DOHH2 (cell line): ENCODE measurements at regions not wholly inside any gene's neighbourhood (a gene's known extent, or its start where the extent isn't known, plus 50 kb on each side); places are given as distances from the start of the nearest gene placed in this dataset.
A peak's percentile ranks its signal among the peaks of the same experiment; 100 is the strongest.

ENCODE experiments used
- H3F3A ChIP-seq: fragments of 200-600 bp; sonication (generic), shearing (Covaris generic); 2 replicates; pipeline ENCODE4 v1.6.0; 2016; ENCODE audit warnings: antibody characterized with exemption, mild to moderate bottlenecking; ENCODE audit not compliant: control insufficient read depth, insufficient read depth
- H3K27ac ChIP-seq: fragments of 200-600 bp; sonication (generic); 2 replicates; pipeline ENCODE4 v1.5.1; 2014; ENCODE audit warnings: low read depth, mild to moderate bottlenecking, low read length, moderate library complexity
- H3K27me3 ChIP-seq: fragments of 200-600 bp; sonication (generic); 2 replicates; pipeline ENCODE4 v1.6.1; 2014; ENCODE audit warnings: mild to moderate bottlenecking, low read length, mixed read lengths; ENCODE audit not compliant: control insufficient read depth
- H3K36me3 ChIP-seq: fragments of 200-600 bp; sonication (generic); 2 replicates; pipeline ENCODE4 v1.6.1; 2014; ENCODE audit warnings: mild to moderate bottlenecking, low read length, moderate library complexity, mixed read lengths; ENCODE audit not compliant: control insufficient read depth
- H3K4me1 ChIP-seq: fragments of 200-600 bp; sonication (generic); 2 replicates; pipeline ENCODE4 v1.6.1; 2014; ENCODE audit warnings: mild to moderate bottlenecking, low read length, mixed read lengths; ENCODE audit not compliant: control insufficient read depth
- H3K4me2 ChIP-seq: fragments of 200-600 bp; sonication (generic); 2 replicates; pipeline ENCODE4 v1.6.0; 2014; ENCODE audit warnings: mild to moderate bottlenecking, low read length, moderate library complexity
- H3K4me3 ChIP-seq: fragments of 200-600 bp; sonication (generic); 2 replicates; pipeline ENCODE4 v1.5.1; 2014; ENCODE audit warnings: mild to moderate bottlenecking, low read length, mixed read lengths
- H3K79me2 ChIP-seq: fragments of 200-600 bp; sonication (generic); 2 replicates; pipeline ENCODE4 v1.6.1; 2014; ENCODE audit warnings: mild to moderate bottlenecking, low read length, mixed read lengths; ENCODE audit not compliant: control insufficient read depth
- H3K9me2 ChIP-seq: fragments of 200-600 bp; sonication (generic); replicated peaks from 2 replicates; pipeline ENCODE4 v1.6.1; 2014; ENCODE audit warnings: mild to moderate bottlenecking, low read length, mixed read lengths; ENCODE audit not compliant: control insufficient read depth
- H3K9me3 ChIP-seq: fragments of 200-600 bp; sonication (generic); 2 replicates; pipeline ENCODE4 v1.6.1; 2014; ENCODE audit warnings: antibody characterized with exemption, low read length, mixed read lengths; ENCODE audit not compliant: control insufficient read depth, insufficient read depth
- H4K20me1 ChIP-seq: fragments of 200-600 bp; sonication (generic); 2 replicates; pipeline ENCODE4 v1.6.0; 2014; ENCODE audit warnings: low read depth, mild to moderate bottlenecking, antibody characterized with exemption, low read length, moderate library complexity; ENCODE audit not compliant: control insufficient read depth, insufficient read depth
- EZH2phosphoT487 ChIP-seq: fragments of 200-600 bp; sonication (generic); IDR thresholded peaks from 2 replicates; pipeline ENCODE4 v1.6.1; 2017; ENCODE audit warnings: borderline replicate concordance, mild to moderate bottlenecking, antibody characterized with exemption, low read length, moderate library complexity, mixed read lengths
- TF ChIP-seq, protein P1 (sequence below): fragments of 200-600 bp; sonication (generic); IDR thresholded peaks from one replicate; pipeline ENCODE4 v1.5.1; 2014; ENCODE audit warnings: antibody characterized with exemption, mild to moderate bottlenecking, low read depth, low read length; ENCODE audit not compliant: poor library complexity, severe bottlenecking

DNA sequence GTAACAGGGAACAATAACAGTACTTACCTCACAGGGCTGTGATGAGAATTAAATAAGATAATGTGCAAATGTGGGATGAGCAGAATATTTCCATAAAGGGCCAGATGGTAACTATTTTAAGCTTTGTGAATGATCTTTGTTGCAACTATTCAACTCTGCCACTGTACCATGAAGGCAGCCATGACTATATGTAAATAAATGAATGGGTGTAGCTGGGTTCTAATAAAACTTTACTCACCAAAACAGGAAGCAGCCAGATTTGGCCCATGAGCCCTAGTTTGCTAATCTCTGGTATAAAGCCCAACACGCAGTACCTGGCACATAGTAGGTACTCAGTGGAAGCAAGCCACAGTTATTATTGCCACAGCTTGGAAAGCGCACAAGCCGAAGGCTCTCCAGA, 362.7 kb upstream of the PROK2 start:
- Histone ChIP-seq H3K27me3 (no peaks in the 10 kb centered on the region), H3K4me1 (peaks cover 18% of the 10 kb centered on the region), H3K9me2 (no peaks in the 10 kb centered on the region), H3F3A (no peaks in the 10 kb centered on the region), H3K79me2 (no peaks in the 10 kb centered on the region), H3K36me3 (no peaks in the 10 kb centered on the region), H4K20me1 (no peaks in the 10 kb centered on the region), H3K9me3 (no peaks in the 10 kb centered on the region), H3K4me2 (peak overlapping the region; percentile 48), H3K4me3 (peak overlapping the region; percentile 18), H3K27ac (no peak overlapping the region)
- TF ChIP-seq EZH2phosphoT487 = no peak
- TF ChIP-seq, protein P1, sequence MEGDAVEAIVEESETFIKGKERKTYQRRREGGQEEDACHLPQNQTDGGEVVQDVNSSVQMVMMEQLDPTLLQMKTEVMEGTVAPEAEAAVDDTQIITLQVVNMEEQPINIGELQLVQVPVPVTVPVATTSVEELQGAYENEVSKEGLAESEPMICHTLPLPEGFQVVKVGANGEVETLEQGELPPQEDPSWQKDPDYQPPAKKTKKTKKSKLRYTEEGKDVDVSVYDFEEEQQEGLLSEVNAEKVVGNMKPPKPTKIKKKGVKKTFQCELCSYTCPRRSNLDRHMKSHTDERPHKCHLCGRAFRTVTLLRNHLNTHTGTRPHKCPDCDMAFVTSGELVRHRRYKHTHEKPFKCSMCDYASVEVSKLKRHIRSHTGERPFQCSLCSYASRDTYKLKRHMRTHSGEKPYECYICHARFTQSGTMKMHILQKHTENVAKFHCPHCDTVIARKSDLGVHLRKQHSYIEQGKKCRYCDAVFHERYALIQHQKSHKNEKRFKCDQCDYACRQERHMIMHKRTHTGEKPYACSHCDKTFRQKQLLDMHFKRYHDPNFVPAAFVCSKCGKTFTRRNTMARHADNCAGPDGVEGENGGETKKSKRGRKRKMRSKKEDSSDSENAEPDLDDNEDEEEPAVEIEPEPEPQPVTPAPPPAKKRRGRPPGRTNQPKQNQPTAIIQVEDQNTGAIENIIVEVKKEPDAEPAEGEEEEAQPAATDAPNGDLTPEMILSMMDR = no peak

DNA sequence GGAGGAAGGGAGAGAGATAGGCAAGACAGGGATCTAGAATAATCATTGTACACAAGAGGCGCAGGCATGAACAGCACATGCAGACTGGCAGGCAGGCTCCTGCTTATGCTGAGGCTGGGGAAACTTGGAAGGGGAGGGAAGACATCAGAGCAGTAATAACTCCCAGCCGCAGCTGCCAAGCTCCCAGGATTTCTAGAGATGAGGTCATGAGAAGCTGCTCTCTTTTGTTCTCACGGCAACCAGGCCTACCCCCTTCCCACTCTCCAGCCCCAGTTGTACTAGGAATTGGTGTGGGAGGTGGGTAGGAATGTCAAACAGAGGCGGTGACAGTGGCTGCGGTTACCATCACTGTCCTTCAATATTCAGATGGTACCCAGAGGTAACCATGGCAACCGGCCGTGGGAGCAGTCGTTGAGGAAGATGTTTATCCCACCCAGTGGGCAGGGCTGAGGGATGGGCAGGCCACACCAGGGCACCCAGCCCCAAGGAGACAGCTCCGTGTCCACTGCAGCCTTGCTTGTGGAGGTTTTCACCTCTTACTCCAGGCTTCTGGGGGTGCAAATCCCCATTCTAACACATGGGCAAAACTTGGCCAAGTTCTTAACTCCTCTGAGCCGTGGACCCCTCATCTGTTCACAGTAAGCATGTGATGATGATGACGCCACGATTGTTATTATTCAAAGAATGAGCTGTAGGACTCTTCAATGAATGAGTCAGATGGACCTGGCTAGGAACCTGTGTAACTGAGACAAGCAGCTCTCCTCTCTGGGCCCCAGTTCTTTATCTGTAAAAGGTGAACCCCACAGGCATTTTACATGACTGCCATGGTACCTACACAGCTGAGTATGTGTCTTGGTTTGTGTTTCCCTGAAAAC, 360.8 kb upstream of the PROK2 start:
- TF ChIP-seq EZH2phosphoT487 = no peak
- Histone ChIP-seq H3K4me3 (no peak overlapping the region), H3K9me2 (no peaks in the 10 kb centered on the region), H3K4me1 (peaks cover 36% of the 10 kb centered on the region), H3K79me2 (no peaks in the 10 kb centered on the region), H3K36me3 (no peaks in the 10 kb centered on the region), H3K27ac (no peak overlapping the region), H3K4me2 (no peak overlapping the region), H3K27me3 (no peaks in the 10 kb centered on the region), H3K9me3 (no peaks in the 10 kb centered on the region), H3F3A (no peaks in the 10 kb centered on the region), H4K20me1 (no peaks in the 10 kb centered on the region)

DNA sequence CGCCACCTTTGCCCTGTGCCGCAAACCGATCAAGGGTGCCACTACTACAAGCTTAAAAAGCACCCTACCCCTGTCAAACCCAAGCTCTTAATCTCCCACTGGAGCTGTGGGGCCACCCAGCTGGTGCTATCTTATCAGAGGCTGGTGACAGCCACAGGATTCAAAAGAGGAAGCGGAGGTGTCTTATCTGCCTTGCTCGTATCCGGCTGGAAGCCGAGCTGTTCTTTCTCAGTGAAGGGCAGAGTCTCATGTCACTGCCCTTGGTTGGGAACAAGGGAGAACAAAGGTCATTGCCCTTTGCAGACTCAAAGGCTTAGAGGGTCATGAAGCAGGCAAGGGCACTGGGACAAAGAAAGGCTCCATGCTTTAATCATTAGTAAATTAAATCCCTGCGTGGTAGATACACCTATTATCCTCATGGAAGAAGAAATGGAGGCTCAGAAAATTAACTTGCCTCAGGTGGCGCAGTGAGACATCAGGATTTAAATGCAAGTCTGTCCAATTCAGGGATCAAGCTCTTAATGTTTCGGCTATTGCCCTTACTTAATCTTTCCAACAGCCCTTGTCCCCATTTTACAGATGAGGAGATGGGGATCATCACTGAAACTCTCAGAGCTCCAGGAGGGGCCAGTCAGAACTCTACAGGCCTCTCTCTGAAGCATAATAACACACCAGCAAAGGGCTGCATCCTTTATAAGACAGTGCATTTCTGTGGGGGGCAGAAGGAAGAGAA, 360.0 kb upstream of the PROK2 start:
- Histone ChIP-seq H3F3A (no peaks in the 10 kb centered on the region), H3K27me3 (no peaks in the 10 kb centered on the region), H3K4me1 (peaks cover 37% of the 10 kb centered on the region), H3K9me3 (no peaks in the 10 kb centered on the region), H3K9me2 (no peaks in the 10 kb centered on the region), H3K79me2 (no peaks in the 10 kb centered on the region), H3K27ac (no peak overlapping the region), H3K4me3 (no peak overlapping the region), H4K20me1 (no peaks in the 10 kb centered on the region), H3K4me2 (no peak overlapping the region), H3K36me3 (no peaks in the 10 kb centered on the region)
- TF ChIP-seq EZH2phosphoT487 = no peak
- TF ChIP-seq, protein P1 = no peak
